OCI-LY1 (cell line): ENCODE measurements at regions not wholly inside any gene's neighbourhood (a gene's known extent, or its start where the extent isn't known, plus 50 kb on each side); places are given as distances from the start of the nearest gene placed in this dataset.

ENCODE experiments used
- H2AFZ ChIP-seq: fragments of 200-600 bp; sonication (generic), shearing (Covaris generic); 2 replicates; pipeline ENCODE4 v1.6.0; 2014; ENCODE audit warnings: antibody characterized with exemption, mild to moderate bottlenecking, low read length
- H3F3A ChIP-seq: fragments of 200-600 bp; sonication (generic), shearing (Covaris generic); 2 replicates; pipeline ENCODE4 v1.6.0; 2014; ENCODE audit warnings: mild to moderate bottlenecking, antibody characterized with exemption, low read length, moderate library complexity; ENCODE audit not compliant: insufficient read depth
- H3K27ac ChIP-seq: fragments of 200-600 bp; sonication (generic); 2 replicates; pipeline ENCODE4 v1.5.1; 2014; ENCODE audit warnings: low read length, mixed run types, mild to moderate bottlenecking, low read depth; ENCODE audit not compliant: poor library complexity, severe bottlenecking
- H3K27me3 ChIP-seq: fragments of 200-600 bp; sonication (generic); 2 replicates; pipeline ENCODE4 v1.6.0; 2014; ENCODE audit warnings: antibody characterized with exemption, mild to moderate bottlenecking, low read length, moderate library complexity; ENCODE audit not compliant: insufficient read depth
- H3K36me3 ChIP-seq: fragments of 200-600 bp; sonication (generic); 2 replicates; pipeline ENCODE4 v1.6.1; 2014; ENCODE audit warnings: mild to moderate bottlenecking, antibody characterized with exemption, low read length, moderate library complexity, mixed read lengths; ENCODE audit not compliant: insufficient read depth
- H3K4me1 ChIP-seq: fragments of 200-600 bp; sonication (generic); 2 replicates; pipeline ENCODE4 v1.5.1; 2014; ENCODE audit warnings: mild to moderate bottlenecking, low read length, moderate library complexity; ENCODE audit not compliant: insufficient read depth, severe bottlenecking
- H3K4me2 ChIP-seq: fragments of 200-600 bp; sonication (generic), shearing (Covaris generic); 2 replicates; pipeline ENCODE4 v1.6.1; 2014; ENCODE audit warnings: low read length
- H3K4me3 ChIP-seq: fragments of 200-600 bp; sonication (generic); 2 replicates; pipeline ENCODE4 v1.5.1; 2014; ENCODE audit warnings: low read length, low read depth, mild to moderate bottlenecking, mixed read lengths; ENCODE audit not compliant: poor library complexity, severe bottlenecking
- H3K79me2 ChIP-seq: fragments of 200-600 bp; shearing (Covaris generic); 2 replicates; pipeline ENCODE4 v1.6.1; 2016; ENCODE audit warnings: mixed run types, low read length, mixed read lengths; ENCODE audit not compliant: insufficient read depth
- H3K9ac ChIP-seq: fragments of 200-600 bp; sonication (generic), shearing (Covaris generic); 2 replicates; pipeline ENCODE4 v1.6.1; 2014; ENCODE audit warnings: mild to moderate bottlenecking, low read length, mixed read lengths
- H3K9me2 ChIP-seq: fragments of 200-600 bp; sonication (generic), shearing (Covaris generic); 2 replicates; pipeline ENCODE4 v1.6.1; 2014; ENCODE audit warnings: low read depth, mild to moderate bottlenecking, low read length, mixed read lengths
- H3K9me3 ChIP-seq: fragments of 200-600 bp; shearing (Covaris generic); 2 replicates; pipeline ENCODE4 v1.6.1; 2014; ENCODE audit warnings: low read length, mixed read lengths
- H4K20me1 ChIP-seq: fragments of 200-600 bp; sonication (generic), shearing (Covaris generic); 2 replicates; pipeline ENCODE4 v1.6.0; 2016; ENCODE audit warnings: mild to moderate bottlenecking, low read length; ENCODE audit not compliant: insufficient read depth
- EZH2 ChIP-seq: fragments of 200-600 bp; sonication (generic), shearing (Covaris generic); IDR thresholded peaks from 2 replicates; pipeline ENCODE4 v1.8.0; 2017; ENCODE audit warnings: borderline replicate concordance, mixed run types, mild to moderate bottlenecking, antibody characterized with exemption, low read length, moderate library complexity, mixed read lengths
- TF ChIP-seq, protein P1 (sequence below): fragments of 200-600 bp; sonication (generic), shearing (Covaris generic); IDR thresholded peaks from 2 replicates; pipeline ENCODE4 v1.5.1; 2017; ENCODE audit warnings: mild to moderate bottlenecking, antibody characterized with exemption, low read length, moderate library complexity, mixed read lengths

DNA sequence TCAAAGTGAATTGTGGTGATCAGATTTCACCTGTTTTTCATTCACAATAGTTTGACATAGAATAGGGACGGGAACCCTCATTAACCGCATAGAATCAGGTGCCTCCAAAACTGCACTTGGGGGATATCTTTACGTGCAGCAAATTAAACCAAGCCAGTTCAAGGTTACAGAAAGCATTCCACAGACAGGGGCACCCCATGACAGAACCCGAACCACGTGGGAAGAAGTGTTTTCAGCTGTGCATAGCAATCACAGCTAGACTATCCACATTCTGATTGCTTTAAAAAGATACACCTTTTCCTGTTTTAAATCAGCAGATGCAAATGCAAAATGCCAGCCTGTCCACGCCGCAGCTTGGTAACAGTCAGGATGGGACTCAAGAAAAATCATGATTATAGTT lies 205.8 kb downstream of the ANAPC1 start:
- Histone ChIP-seq H3K27ac (peak overlapping the region; percentile 89), H3K4me2 (peak overlapping the region; percentile 43), H3K27me3 (no peaks in the 10 kb centered on the region), H3K36me3 (no peaks in the 10 kb centered on the region), H4K20me1 (no peaks in the 10 kb centered on the region), H3F3A (no peaks in the 10 kb centered on the region), H3K9me3 (no peaks in the 10 kb centered on the region), H3K4me3 (peak overlapping the region; percentile 1), H3K9ac (peak overlapping the region; percentile 47; the same call in 1 of the 2 replicates), H3K9me2 (no peaks in the 10 kb centered on the region), H3K4me1 (peaks cover 63% of the 10 kb centered on the region), H3K79me2 (no peaks in the 10 kb centered on the region), H2AFZ (0 out of 2 replicates have a peak overlapping the region, but pooled peaks have one; percentile 6)
- no peak for TF ChIP-seq EZH2
- TF ChIP-seq, protein P1, sequence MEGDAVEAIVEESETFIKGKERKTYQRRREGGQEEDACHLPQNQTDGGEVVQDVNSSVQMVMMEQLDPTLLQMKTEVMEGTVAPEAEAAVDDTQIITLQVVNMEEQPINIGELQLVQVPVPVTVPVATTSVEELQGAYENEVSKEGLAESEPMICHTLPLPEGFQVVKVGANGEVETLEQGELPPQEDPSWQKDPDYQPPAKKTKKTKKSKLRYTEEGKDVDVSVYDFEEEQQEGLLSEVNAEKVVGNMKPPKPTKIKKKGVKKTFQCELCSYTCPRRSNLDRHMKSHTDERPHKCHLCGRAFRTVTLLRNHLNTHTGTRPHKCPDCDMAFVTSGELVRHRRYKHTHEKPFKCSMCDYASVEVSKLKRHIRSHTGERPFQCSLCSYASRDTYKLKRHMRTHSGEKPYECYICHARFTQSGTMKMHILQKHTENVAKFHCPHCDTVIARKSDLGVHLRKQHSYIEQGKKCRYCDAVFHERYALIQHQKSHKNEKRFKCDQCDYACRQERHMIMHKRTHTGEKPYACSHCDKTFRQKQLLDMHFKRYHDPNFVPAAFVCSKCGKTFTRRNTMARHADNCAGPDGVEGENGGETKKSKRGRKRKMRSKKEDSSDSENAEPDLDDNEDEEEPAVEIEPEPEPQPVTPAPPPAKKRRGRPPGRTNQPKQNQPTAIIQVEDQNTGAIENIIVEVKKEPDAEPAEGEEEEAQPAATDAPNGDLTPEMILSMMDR: no peak

DNA sequence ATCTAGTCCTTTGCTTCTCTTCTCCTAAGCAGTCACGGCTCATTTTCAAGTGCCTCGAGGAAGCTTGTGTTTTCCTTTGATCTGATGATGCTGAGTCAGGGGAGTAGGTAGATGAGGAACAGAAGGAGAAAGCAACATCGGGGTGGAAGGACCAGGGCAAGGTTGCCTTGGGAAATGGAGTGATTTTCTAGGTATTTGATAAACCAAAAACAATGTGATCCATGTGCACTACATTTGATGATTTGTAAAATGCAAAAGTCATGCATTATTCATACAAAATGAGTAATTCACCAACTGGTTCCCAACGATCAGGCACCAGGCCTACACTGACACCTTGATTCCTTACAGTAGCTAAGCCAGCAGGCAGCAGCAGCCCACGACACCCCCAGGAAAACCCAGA lies 205.3 kb downstream of the ANAPC1 start:
- Histone ChIP-seq H3K9me2 (no peaks in the 10 kb centered on the region), H3F3A (no peaks in the 10 kb centered on the region), H3K79me2 (no peaks in the 10 kb centered on the region), H3K36me3 (no peaks in the 10 kb centered on the region), H3K4me3 (peak overlapping the region; percentile 1), H3K9ac (peak overlapping the region; percentile 47; the same call in 1 of the 2 replicates), H2AFZ (0 out of 2 replicates have a peak overlapping the region, but pooled peaks have one; percentile 6), H3K27me3 (no peaks in the 10 kb centered on the region), H3K4me1 (peaks cover 58% of the 10 kb centered on the region), H3K9me3 (no peaks in the 10 kb centered on the region), H4K20me1 (no peaks in the 10 kb centered on the region), H3K4me2 (peak overlapping the region; percentile 43), H3K27ac (peak overlapping the region; percentile 89)
- TF ChIP-seq, protein P1: no peak
- TF ChIP-seq EZH2: no peak

DNA sequence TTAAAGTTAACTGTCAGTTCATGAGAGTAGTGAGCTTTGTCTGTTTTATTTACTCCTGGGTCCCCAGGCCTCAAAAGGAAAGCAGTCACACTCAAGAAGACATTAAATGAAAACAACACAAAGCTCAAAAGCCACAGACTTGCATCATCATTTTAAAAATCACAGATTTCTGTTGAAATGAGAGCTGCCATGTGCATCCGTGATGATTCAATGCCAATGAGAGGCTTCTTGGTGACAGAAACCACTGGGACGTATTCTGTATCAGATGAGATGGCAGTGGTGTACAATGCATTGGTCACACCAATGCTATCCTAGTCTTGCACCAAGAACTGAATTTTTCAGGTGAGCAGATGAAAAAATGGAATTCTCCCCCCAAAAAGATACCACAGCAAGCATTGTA lies 204.8 kb downstream of the ANAPC1 start:
- H3K27me3 ChIP-seq: no peaks in the 10 kb centered on the region
- no peaks in the 10 kb centered on the region for H4K20me1 ChIP-seq
- peaks cover 52% of the 10 kb centered on the region for H3K4me1 ChIP-seq
- H3K79me2 ChIP-seq: no peaks in the 10 kb centered on the region
- H3K9me3 ChIP-seq: no peaks in the 10 kb centered on the region
- H2AFZ ChIP-seq: no peak overlapping the region
- H3K9ac ChIP-seq: peak overlapping the region; percentile 47; the same call in 1 of the 2 replicates
- H3K4me3 ChIP-seq: no peak overlapping the region
- no peak for TF ChIP-seq EZH2
- TF ChIP-seq, protein P1: no peak
- H3K9me2 ChIP-seq: no peaks in the 10 kb centered on the region
- no peaks in the 10 kb centered on the region for H3K36me3 ChIP-seq
- peak overlapping the region; percentile 89 for H3K27ac ChIP-seq
- no peaks in the 10 kb centered on the region for H3F3A ChIP-seq
- no peak overlapping the region for H3K4me2 ChIP-seq
